CD4-positive, alpha-beta memory T cell (primary cell): ENCODE measurements at regions not wholly inside any gene's neighbourhood (a gene's known extent, or its start where the extent isn't known, plus 50 kb on each side); places are given as distances from the start of the nearest gene placed in this dataset.

Experiments used
- CTCF ChIA-PET: fragments of 350-600 bp; sonication (Branson Sonifier 250); formaldehyde crosslinking; loops from one replicate; lab custom pipeline; 2021; ENCODE audit warnings: inconsistent platforms; ENCODE audit not compliant: partially characterized antibody; lab: Charles Lee
- POLR2A ChIA-PET: fragments of 350-600 bp; sonication (Branson Sonifier 250); formaldehyde crosslinking; loops from one replicate; lab custom pipeline; 2021; ENCODE audit not compliant: partially characterized antibody; lab: Charles Lee
- DNase-seq, 5 donors: peaks; one replicate each; pipeline versions ENCODE4 v3.0.0 to v3.0.0-alpha.2; 2020 to 2022; ENCODE audit warnings: mixed read lengths in 1 of 5
- H3K27ac ChIP-seq: one replicate; pipeline ENCODE4 v1.7.0; 2013; ENCODE audit warnings: low read depth, low read length
- H3K27me3 ChIP-seq: 2 replicates; pipeline ENCODE4 v1.7.0; 2013; ENCODE audit warnings: mild to moderate bottlenecking, low read length, moderate library complexity; ENCODE audit not compliant: insufficient read depth
- H3K36me3 ChIP-seq: 2 replicates; pipeline ENCODE4 v1.7.0; 2013; ENCODE audit warnings: mild to moderate bottlenecking, low read length, moderate library complexity; ENCODE audit not compliant: insufficient read depth
- H3K4me1 ChIP-seq: 2 replicates; pipeline ENCODE4 v1.7.0; 2013; ENCODE audit warnings: mild to moderate bottlenecking, low read length, moderate library complexity; ENCODE audit not compliant: insufficient read depth
- H3K4me3 ChIP-seq, 2 donors: one replicate each; pipeline ENCODE4 v1.7.0; 2013; ENCODE audit warnings: low read length in 2 of 2, mild to moderate bottlenecking in 1 of 2
- H3K9me3 ChIP-seq, 2 donors: one replicate each; pipeline ENCODE4 v1.7.0; 2013; ENCODE audit warnings: low read length in 2 of 2, control low read depth in 1 of 2; ENCODE audit not compliant: control insufficient read depth in 1 of 2
- H3K27ac Mint-ChIP-seq, 7 donors: one replicate each; pipeline ENCODE4 v1.8.0; 2020 to 2021; ENCODE audit warnings: mixed read lengths in 7 of 7, mild to moderate bottlenecking in 6 of 7, inconsistent platforms in 3 of 7, moderate library complexity in 3 of 7
- H3K27me3 Mint-ChIP-seq, 2 donors: one replicate each; pipeline ENCODE4 v1.8.0; 2020 to 2021; ENCODE audit warnings: mixed read lengths in 2 of 2
- H3K36me3 Mint-ChIP-seq, 2 donors: one replicate each; pipeline ENCODE4 v1.8.0; 2020 to 2021; ENCODE audit warnings: mixed read lengths in 2 of 2, inconsistent platforms in 1 of 2, mild to moderate bottlenecking in 1 of 2
- H3K4me1 Mint-ChIP-seq, 4 donors: one replicate each; pipeline ENCODE4 v1.8.0; 2020 to 2021; ENCODE audit warnings: mixed read lengths in 4 of 4, mild to moderate bottlenecking in 1 of 4
- H3K4me3 Mint-ChIP-seq, 8 donors: one replicate each; pipeline ENCODE4 v1.8.0; 2020 to 2021; ENCODE audit warnings: mixed read lengths in 8 of 8, mild to moderate bottlenecking in 7 of 8, moderate library complexity in 6 of 8, inconsistent platforms in 3 of 8
- H3K9me3 Mint-ChIP-seq, 8 donors: one replicate each; pipeline ENCODE4 v1.8.0; 2020 to 2021; ENCODE audit warnings: mixed read lengths in 8 of 8, mild to moderate bottlenecking in 5 of 8, inconsistent platforms in 3 of 8, moderate library complexity in 1 of 8
- intact Hi-C: fragments of 100-400 bp; cut with micrococcal nuclease; formaldehyde crosslinking; loops from one replicate; pipeline ENCODE4 v1.15.1; 2023

DNA sequence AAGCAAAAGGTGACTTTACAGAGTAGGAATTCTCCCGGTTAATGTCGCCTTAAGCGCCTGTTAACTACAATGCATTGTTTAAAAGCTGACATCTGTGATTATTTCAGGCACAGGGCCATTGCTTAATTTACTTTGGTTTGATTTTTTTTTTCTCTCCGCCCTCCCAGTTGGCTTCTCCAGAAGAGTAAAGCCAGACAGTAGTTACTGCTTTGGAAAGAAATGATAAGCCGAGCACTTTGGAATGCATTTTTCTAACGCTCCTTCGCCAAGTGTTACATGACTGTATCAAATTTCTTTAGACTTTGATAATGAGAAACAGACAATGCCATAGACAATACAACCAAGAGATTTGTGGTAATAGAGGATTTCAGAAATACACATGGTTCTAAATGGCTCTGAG lies 383.0 kb upstream of the TENM3 start:
- Histone ChIP-seq H3K27ac (no peak overlapping the region), H3K36me3 (no peaks in the 10 kb centered on the region), H3K4me3 (no peak overlapping the region), H3K9me3 (no peaks in the 10 kb centered on the region), H3K4me1 (no peaks in the 10 kb centered on the region), H3K27me3 (no peaks in the 10 kb centered on the region)
- no peak overlapping the region for H3K4me3 Mint-ChIP-seq
- intact Hi-C loops = no loop called here
- no peaks in the 10 kb centered on the region for H3K27me3 Mint-ChIP-seq
- H3K36me3 Mint-ChIP-seq = no peaks in the 10 kb centered on the region
- POLR2A ChIA-PET = no interaction called here
- H3K4me1 Mint-ChIP-seq = no peaks in the 10 kb centered on the region
- peaks cover 0 to 8% (median 4%) of the 10 kb centered on the region in 8 donors for H3K9me3 Mint-ChIP-seq
- DNase-seq = no peak
- CTCF ChIA-PET = no interaction called here
- no peak overlapping the region for H3K27ac Mint-ChIP-seq

DNA sequence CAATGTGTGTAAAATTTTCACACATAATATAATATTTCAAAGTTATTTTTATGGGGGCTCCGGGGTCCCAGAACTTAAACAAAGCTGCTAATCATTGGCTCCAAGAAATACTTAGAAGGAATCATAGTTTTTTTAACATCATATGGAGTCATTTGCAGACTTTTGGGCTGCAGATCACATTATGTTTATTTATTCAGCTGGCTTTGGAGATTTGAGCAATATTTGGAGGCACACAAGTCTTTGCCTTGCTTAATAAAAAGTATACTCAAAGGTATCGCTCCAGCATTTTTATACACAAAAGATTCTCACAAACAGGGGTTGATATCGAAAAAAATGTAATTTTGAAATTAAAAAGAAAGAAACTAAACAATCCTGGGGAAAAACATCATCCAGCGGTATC lies 382.5 kb upstream of the TENM3 start:
- no peaks in the 10 kb centered on the region for H3K27me3 Mint-ChIP-seq

DNA sequence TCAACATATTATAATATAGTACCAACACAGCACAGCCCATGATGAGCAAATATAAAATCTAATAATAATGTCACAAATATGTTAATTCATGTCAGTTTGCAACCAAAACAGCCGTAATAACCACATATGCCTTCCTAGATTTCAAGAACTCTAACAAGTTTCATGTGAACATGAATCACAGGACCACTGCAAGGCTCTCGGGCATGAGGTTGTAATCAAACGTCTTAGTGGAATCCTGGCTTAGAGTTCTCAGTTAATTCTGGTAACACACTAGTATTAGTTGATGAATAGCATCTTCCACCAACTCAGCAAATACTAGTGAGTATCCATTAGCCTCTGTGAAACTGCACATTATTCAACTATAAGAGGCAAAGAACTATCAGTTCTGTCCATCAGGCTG lies 379.3 kb upstream of the TENM3 start:
- Mint-ChIP-seq H3K4me3 (no peak overlapping the region), H3K36me3 (no peaks in the 10 kb centered on the region), H3K27me3 (no peaks in the 10 kb centered on the region), H3K27ac (no peak overlapping the region), H3K9me3 (peaks cover 0 to 10% (median 1%) of the 10 kb centered on the region in 8 donors), H3K4me1 (no peaks in the 10 kb centered on the region)
- Histone ChIP-seq H3K4me1 (no peaks in the 10 kb centered on the region), H3K27me3 (no peaks in the 10 kb centered on the region), H3K4me3 (no peak overlapping the region), H3K9me3 (no peaks in the 10 kb centered on the region), H3K27ac (no peak overlapping the region), H3K36me3 (no peaks in the 10 kb centered on the region)
- DNase-seq = no peak
- intact Hi-C loops = no loop called here
- ChIA-PET CTCF (no interaction called here), POLR2A (no interaction called here)

More for the DNA sequence above, 382.5 kb upstream of the TENM3 start:
- H3K4me3 Mint-ChIP-seq = no peak overlapping the region
- CTCF ChIA-PET = no interaction called here
- no peaks in the 10 kb centered on the region for H3K36me3 Mint-ChIP-seq
- no peaks in the 10 kb centered on the region for H3K4me1 Mint-ChIP-seq
- no peak overlapping the region for H3K4me3 ChIP-seq
- DNase-seq = no peak
- no peaks in the 10 kb centered on the region for H3K27me3 ChIP-seq
- peaks cover 0 to 7% (median 3%) of the 10 kb centered on the region in 8 donors for H3K9me3 Mint-ChIP-seq
- H3K4me1 ChIP-seq = no peaks in the 10 kb centered on the region
- H3K9me3 ChIP-seq = no peaks in the 10 kb centered on the region
- POLR2A ChIA-PET = no interaction called here
- no peak overlapping the region for H3K27ac Mint-ChIP-seq
- intact Hi-C loops = no loop called here
- no peaks in the 10 kb centered on the region for H3K36me3 ChIP-seq
- no peak overlapping the region for H3K27ac ChIP-seq

DNA sequence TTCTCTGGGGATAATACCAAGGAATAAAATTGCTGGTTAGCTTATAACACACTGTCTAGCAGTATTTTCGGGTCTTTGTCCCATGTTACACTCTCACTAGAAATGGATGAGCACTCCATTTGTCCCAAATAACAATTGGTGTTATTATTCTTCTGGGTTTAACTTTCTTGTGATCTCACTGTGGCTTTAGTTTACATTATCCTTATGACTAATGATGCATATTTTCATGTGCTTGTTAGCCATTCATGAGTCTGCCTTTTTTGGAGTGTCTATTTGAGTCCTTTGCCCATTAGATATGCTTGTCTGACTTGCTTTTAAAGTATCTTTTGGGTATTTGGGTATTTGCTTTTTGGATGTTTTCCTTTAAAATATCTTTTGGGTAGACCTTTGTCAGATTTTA lies 372.9 kb upstream of the TENM3 start:
- H3K36me3 Mint-ChIP-seq = no peaks in the 10 kb centered on the region
- Histone ChIP-seq H3K27ac (no peak overlapping the region), H3K27me3 (no peaks in the 10 kb centered on the region), H3K9me3 (no peaks in the 10 kb centered on the region), H3K4me1 (no peaks in the 10 kb centered on the region), H3K4me3 (no peak overlapping the region), H3K36me3 (no peaks in the 10 kb centered on the region)
- H3K4me3 Mint-ChIP-seq = no peak overlapping the region
- DNase-seq = no peak
- H3K4me1 Mint-ChIP-seq = no peaks in the 10 kb centered on the region
- peaks cover 0 to 7% (median 2%) of the 10 kb centered on the region in 8 donors for H3K9me3 Mint-ChIP-seq
- CTCF ChIA-PET = no interaction called here
- H3K27ac Mint-ChIP-seq = no peak overlapping the region
- no peaks in the 10 kb centered on the region for H3K27me3 Mint-ChIP-seq
- intact Hi-C loops = no loop called here
- POLR2A ChIA-PET = no interaction called here

DNA sequence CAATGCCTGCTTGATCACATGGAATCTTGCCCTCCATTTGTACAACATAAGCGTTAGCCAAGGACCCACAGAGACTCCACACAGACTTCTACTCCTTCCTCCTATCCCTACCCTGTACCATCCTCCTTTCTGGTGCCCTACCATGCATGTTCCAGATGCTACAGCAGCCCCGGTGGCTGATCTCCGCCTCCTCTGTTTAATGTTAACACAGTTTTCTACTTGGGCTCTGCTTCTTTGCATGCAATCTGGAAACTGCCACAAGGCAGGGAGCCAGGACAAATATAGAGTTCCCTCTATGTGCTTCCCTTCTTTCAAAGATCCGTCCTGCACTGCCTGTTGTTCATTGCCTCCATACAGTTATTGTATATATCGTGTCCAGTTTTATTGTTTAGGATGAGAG lies 368.6 kb upstream of the TENM3 start:
- intact Hi-C loops = no loop called here
- Histone ChIP-seq H3K36me3 (no peaks in the 10 kb centered on the region), H3K4me3 (no peak overlapping the region), H3K9me3 (no peaks in the 10 kb centered on the region), H3K27me3 (no peaks in the 10 kb centered on the region), H3K27ac (no peak overlapping the region), H3K4me1 (no peaks in the 10 kb centered on the region)
- no peaks in the 10 kb centered on the region for H3K27me3 Mint-ChIP-seq
- CTCF ChIA-PET = no interaction called here
- peaks cover 0 to 4% (median 2%) of the 10 kb centered on the region in 8 donors for H3K9me3 Mint-ChIP-seq
- no peak overlapping the region for H3K27ac Mint-ChIP-seq
- H3K4me1 Mint-ChIP-seq = no peaks in the 10 kb centered on the region
- no peak overlapping the region for H3K4me3 Mint-ChIP-seq
- no peak for DNase-seq
- POLR2A ChIA-PET = no interaction called here
- H3K36me3 Mint-ChIP-seq = no peaks in the 10 kb centered on the region

DNA sequence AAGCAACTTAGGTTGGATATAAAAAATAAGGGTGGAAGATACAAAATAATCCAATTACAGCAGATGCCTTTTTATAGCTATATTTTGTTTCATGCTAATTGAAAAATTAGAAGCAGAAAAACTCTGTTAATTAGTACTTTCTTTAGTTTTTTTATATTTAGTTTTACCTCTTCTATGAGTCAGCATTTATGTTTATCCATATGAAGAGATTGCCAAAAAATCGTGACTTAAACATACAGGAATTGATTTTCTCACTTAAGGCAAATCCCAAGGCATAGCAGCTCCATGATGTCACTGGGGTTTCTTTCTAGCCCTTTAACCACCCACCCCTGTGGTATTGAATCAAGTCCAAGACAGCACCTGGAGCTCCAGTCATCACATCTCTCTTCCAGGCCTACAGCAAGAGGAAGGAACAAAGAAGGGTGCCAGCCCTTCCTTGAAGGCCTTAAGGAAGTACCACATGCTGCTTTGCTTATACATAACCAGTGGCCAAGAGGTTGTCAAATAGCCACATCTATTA lies 365.8 kb upstream of the TENM3 start:
- CTCF ChIA-PET = no interaction called here
- H3K36me3 Mint-ChIP-seq = no peaks in the 10 kb centered on the region
- intact Hi-C loops = no loop called here

DNA sequence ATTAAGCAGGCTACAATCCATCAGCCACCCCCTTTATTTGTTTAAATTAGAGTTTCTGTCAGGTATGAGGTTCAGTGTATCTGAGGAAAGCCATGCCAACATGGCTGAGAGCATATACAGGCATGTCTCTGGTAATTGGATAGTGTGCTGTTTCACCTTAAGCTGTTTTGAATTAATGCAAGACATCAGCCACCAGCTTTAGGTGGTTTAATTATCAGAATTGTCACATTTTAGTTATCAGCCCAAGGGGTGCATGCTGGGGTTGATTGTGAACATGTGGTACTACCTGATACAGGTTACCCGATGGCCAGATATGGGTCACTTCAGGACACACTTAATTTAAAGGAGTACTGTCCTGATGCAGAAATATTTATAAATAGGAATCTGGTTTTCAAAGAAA lies 353.2 kb upstream of the TENM3 start:
- ChIA-PET CTCF (no interaction called here), POLR2A (no interaction called here)
- H3K36me3 ChIP-seq = no peaks in the 10 kb centered on the region
- H3K27me3 Mint-ChIP-seq = no peaks in the 10 kb centered on the region
- H3K4me3 ChIP-seq = no peak overlapping the region
- no peak overlapping the region for H3K4me3 Mint-ChIP-seq
- H3K9me3 ChIP-seq = no peaks in the 10 kb centered on the region
- no peak for DNase-seq
- no peak overlapping the region for H3K27ac Mint-ChIP-seq
- H3K27ac ChIP-seq = no peak overlapping the region
- H3K4me1 Mint-ChIP-seq = no peaks in the 10 kb centered on the region
- peaks cover 0 to 9% (median 3%) of the 10 kb centered on the region in 8 donors for H3K9me3 Mint-ChIP-seq
- no peaks in the 10 kb centered on the region for H3K27me3 ChIP-seq
- intact Hi-C loops = no loop called here
- H3K36me3 Mint-ChIP-seq = no peaks in the 10 kb centered on the region
- no peaks in the 10 kb centered on the region for H3K4me1 ChIP-seq

More for the DNA sequence above, 365.8 kb upstream of the TENM3 start:
- peaks cover 0 to 4% (median 2%) of the 10 kb centered on the region in 8 donors for H3K9me3 Mint-ChIP-seq
- no peaks in the 10 kb centered on the region for H3K27me3 Mint-ChIP-seq
- no peak overlapping the region for H3K4me3 ChIP-seq
- H3K36me3 ChIP-seq = no peaks in the 10 kb centered on the region
- no peak overlapping the region for H3K4me3 Mint-ChIP-seq
- POLR2A ChIA-PET = no interaction called here
- no peaks in the 10 kb centered on the region for H3K9me3 ChIP-seq
- no peak overlapping the region for H3K27ac ChIP-seq
- no peak for DNase-seq
- H3K4me1 ChIP-seq = no peaks in the 10 kb centered on the region
- H3K4me1 Mint-ChIP-seq = no peaks in the 10 kb centered on the region
- H3K27me3 ChIP-seq = no peaks in the 10 kb centered on the region
- H3K27ac Mint-ChIP-seq = no peak overlapping the region

DNA sequence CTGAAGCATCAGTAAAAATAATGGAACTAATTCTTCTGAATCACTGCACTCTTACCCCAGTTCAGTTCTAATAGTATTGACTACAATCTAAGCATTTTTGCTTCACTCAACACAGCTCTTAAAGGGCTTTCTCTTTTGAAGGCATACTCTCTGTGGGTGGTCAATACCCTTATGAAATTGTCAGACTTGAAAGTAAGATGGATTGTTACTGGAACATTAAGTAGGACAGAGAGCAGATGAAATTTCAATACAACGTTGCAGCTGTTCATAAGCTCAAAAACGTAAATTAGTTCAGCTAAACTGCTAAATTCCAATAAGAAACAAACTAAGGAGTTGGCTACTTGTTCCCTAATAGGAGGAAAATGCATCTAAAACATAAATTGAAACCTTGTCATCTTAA lies 352.3 kb upstream of the TENM3 start:
- ChIA-PET CTCF (no interaction called here), POLR2A (no interaction called here)
- no peak overlapping the region for H3K4me3 ChIP-seq
- intact Hi-C loops = no loop called here
- Mint-ChIP-seq H3K4me1 (no peaks in the 10 kb centered on the region), H3K9me3 (peaks cover 0 to 14% (median 6%) of the 10 kb centered on the region in 8 donors), H3K27me3 (no peaks in the 10 kb centered on the region), H3K36me3 (no peaks in the 10 kb centered on the region), H3K27ac (no peak overlapping the region), H3K4me3 (no peak overlapping the region)
- H3K36me3 ChIP-seq = no peaks in the 10 kb centered on the region
- H3K27ac ChIP-seq = no peak overlapping the region
- no peak for DNase-seq
- no peaks in the 10 kb centered on the region for H3K4me1 ChIP-seq
- H3K27me3 ChIP-seq = no peaks in the 10 kb centered on the region
- no peaks in the 10 kb centered on the region for H3K9me3 ChIP-seq
